NCI-H2171 treated with DMSO at 0.1 percent for 48 hours (cell line): ENCODE measurements at regions not wholly inside any gene's neighbourhood (a gene's known extent, or its start where the extent isn't known, plus 50 kb on each side); places are given as distances from the start of the nearest gene placed in this dataset.
A peak's percentile ranks its signal among the peaks of the same experiment; 100 is the strongest.

ENCODE experiments used
- DNase-seq: peaks from one replicate; lab custom pipeline; 2025; lab: John Stamatoyannopoulos, UW

GRCh38 chr1:22376546-22376945, 75.1 kb upstream of the ZBTB40 start:
- DNase-seq: no peak

DNA sequence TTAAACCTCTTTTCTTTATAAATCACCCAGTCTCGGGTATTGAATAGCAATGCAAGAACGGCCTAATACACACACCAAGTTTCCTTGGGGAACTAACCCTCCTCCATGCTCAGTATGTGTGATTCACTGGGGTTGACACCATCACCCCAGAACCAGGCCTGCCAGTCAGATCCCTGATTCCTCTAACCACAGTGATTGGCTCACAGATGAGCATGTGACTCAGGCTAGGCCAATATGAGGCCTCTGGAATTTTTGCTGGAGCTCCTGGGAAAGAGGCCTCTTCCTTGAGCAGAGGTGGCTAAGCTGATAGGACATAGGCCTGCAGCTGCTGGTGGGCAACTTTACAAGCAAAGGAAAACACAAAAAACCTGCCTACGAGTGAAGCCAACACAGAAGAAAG, 74.7 kb upstream of the ZBTB40 start:
- DNase-seq: no peak

DNA sequence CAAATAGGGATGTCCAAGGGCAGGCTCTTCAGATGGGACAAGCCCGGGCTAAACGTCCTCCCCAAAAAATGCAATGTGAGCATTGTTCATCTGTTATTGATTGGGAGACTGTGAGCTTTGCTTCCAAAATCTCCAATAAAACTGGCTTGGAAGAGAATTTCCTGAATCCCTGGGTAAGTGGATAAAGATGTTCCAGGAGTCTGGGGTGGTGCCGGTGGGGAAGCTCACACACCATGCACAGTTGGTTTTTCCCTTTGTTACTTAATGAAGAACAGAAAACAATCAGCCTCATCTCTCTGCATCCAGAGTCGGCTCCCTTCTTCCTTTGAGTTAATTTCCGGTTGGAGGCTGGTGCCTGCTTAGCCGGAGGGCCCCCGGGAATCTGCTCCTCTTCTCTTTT, 72.1 kb upstream of the ZBTB40 start:
- DNase-seq: no peak

GRCh38 chr1:22380024-22380785, 71.4 kb upstream of the ZBTB40 start:
- no peak for DNase-seq

- no peak for DNase-seq
These were observed 67.9 kb upstream of the ZBTB40 start for GRCh38 chr1:22383526-22384294.

DNA sequence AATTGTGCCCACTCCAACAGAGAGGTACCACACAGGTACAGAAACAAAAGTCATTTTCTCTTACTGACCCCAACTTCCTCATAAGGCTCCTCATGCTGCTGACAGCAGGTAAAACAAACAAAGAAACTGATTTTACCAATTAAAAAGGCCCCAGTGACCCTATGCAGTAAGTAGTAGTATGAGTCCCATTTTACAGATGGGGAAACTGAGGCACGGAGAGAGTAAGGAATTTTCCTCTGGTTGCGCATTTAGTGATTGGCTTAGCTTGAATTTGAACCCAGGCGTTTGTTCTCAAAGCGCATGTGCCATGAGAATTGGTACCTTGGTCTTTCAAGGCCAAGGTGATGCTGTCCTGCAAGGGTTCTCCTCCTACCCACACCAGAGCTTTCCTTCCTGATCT, 66.1 kb upstream of the ZBTB40 start:
- no peak for DNase-seq

GRCh38 chr1:22386774-22387173, 64.9 kb upstream of the ZBTB40 start:
- no peak for DNase-seq

GRCh38 chr1:22387919-22388580, 63.6 kb upstream of the ZBTB40 start:
- DNase-seq: no peak

- peak; percentile 15 for DNase-seq
These were observed 62.8 kb upstream of the ZBTB40 start for GRCh38 chr1:22388671-22389450.

- no peak for DNase-seq
These were observed 58.1 kb upstream of the ZBTB40 start for GRCh38 chr1:22393587-22393986.

DNA sequence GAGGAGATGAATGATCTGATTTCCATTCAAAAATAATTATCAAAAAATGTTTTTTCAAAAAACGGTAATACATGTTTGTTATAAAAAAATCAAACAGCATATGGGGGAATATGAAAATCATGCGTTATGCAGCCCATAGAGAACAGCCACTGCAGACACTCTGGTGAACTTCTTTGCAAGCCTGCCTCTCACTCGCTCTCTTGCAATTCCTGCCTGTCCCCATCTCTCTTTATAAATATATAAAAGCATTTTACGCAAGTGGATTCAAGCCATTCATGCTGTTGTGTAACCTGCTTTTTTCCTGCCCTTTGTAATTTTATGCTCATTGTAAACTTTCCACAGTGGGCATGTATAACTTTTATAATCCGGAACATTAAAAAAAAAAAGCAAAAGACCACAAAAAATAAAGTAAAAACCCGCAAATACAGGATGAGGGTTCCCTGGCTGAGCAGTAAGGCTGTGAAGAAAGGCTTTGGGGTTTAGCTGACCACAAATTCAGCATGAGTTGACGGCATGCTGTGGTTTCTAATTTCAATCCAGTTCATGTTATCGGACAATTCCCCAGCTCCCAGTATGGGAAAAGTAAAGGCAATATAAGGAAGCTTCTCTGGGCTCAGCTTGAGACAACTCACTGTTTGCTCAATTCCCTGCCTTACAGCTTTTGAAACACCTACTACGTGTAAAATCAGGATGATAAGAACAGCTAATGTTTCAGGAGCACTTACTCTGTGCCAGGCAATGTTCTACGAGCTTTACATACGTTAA, 52.8 kb upstream of the ZBTB40 start:
- no peak for DNase-seq

DNA sequence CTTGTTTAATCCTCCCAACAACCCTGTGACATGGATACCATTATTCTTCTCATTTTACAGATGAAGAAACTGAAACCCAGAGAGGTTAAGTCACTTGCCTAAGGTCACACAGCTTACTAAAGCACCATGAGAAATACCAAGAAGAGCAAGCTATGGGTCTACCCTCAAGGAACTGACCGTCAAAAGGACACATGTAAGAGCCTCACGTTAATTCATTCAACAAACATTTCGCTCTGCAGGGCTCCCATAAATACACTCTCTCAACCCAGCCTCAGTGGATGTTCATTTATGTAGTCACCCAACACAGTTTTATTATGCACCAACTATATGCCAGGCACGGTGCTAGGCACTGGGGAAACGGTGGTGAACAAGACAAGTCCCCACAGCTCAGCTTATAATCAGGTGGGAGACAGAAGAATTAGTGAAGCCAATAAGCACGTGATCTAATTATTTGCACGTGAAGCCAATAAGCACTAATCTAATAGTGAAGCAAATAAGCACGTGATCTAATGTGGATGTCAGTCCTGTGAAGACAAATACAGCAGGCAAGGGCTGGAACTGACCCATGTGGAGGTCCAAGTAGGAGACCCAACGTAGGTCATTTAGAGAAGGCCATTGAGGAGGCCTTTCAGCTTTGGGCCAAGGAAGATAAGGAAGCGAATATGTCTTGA, 52.1 kb upstream of the ZBTB40 start:
- DNase-seq: no peak
